SK-N-DZ (cell line): ENCODE measurements at regions not wholly inside any gene's neighbourhood (a gene's known extent, or its start where the extent isn't known, plus 50 kb on each side); places are given as distances from the start of the nearest gene placed in this dataset.

Experiments
- DNase-seq: peaks from one replicate; pipeline ENCODE4 v3.0.0-alpha.2; 2015; ENCODE audit warnings: low spot score

GRCh38 chr2:189267925-189268579 is 88.5 kb upstream of the COL5A2 start:
- no peak for DNase-seq

- no peak for DNase-seq
Observed at GRCh38 chr2:189268763-189269162, 89.2 kb upstream of the COL5A2 start.

- DNase-seq: no peak
Observed at GRCh38 chr2:189273734-189274133, 94.2 kb upstream of the COL5A2 start.

GRCh38 chr2:189274361-189274760 is 94.8 kb upstream of the COL5A2 start:
- no peak for DNase-seq

GRCh38 chr2:189276277-189276676 is 96.7 kb upstream of the COL5A2 start:
- DNase-seq: no peak

GRCh38 chr2:189281201-189281600 is 101.6 kb upstream of the COL5A2 start:
- no peak for DNase-seq

- DNase-seq: no peak
Observed at GRCh38 chr2:189285349-189285748, 105.8 kb upstream of the COL5A2 start.

- peak; percentile 8 for DNase-seq
Observed at GRCh38 chr2:189285962-189286645, 106.5 kb upstream of the COL5A2 start.

GRCh38 chr2:189287363-189287762 is 107.8 kb upstream of the COL5A2 start:
- no peak for DNase-seq

- peak; percentile 59 for DNase-seq
Observed at GRCh38 chr2:189287982-189288521, 108.5 kb upstream of the COL5A2 start.

GRCh38 chr2:189291460-189291859 is 111.9 kb upstream of the COL5A2 start:
- no peak for DNase-seq

GRCh38 chr2:189293164-189293563 is 113.6 kb upstream of the COL5A2 start:
- DNase-seq: no peak

GRCh38 chr2:189297446-189297845 is 117.9 kb upstream of the COL5A2 start:
- DNase-seq: no peak

- DNase-seq: no peak
Observed at GRCh38 chr2:189298038-189298437, 118.5 kb upstream of the COL5A2 start.

- DNase-seq: no peak
Observed at GRCh38 chr2:189298481-189298880, 118.9 kb upstream of the COL5A2 start.

- DNase-seq: no peak
Observed at GRCh38 chr2:189299974-189300373, 120.4 kb upstream of the COL5A2 start.

- DNase-seq: no peak
Observed at GRCh38 chr2:189300916-189301315, 121.4 kb upstream of the COL5A2 start.

GRCh38 chr2:189302274-189302948 is 122.8 kb upstream of the COL5A2 start:
- DNase-seq: no peak

- DNase-seq: no peak
Observed at GRCh38 chr2:189304360-189304759, 124.8 kb upstream of the COL5A2 start.

GRCh38 chr2:189305291-189305943 is 125.9 kb upstream of the COL5A2 start:
- no peak for DNase-seq

- no peak for DNase-seq
Observed at GRCh38 chr2:189306525-189306924, 127.0 kb upstream of the COL5A2 start.
